Type B pancreatic cell (in vitro differentiated cells): ENCODE measurements at regions not wholly inside any gene's neighbourhood (a gene's known extent, or its start where the extent isn't known, plus 50 kb on each side); places are given as distances from the start of the nearest gene placed in this dataset.

Experiments
- DNase-seq: peaks from one replicate; pipeline ENCODE4 v3.0.0; 2021; ENCODE audit warnings: mixed read lengths; ENCODE audit not compliant: unreplicated experiment; ENCODE audit errors: extremely low spot score
- H3K27ac Mint-ChIP-seq: 2 replicates; pipeline ENCODE4 v1.8.0; 2021; ENCODE audit warnings: mild to moderate bottlenecking, mixed read lengths
- H3K27me3 Mint-ChIP-seq: 2 replicates; pipeline ENCODE4 v1.8.0; 2021; ENCODE audit warnings: mixed read lengths
- H3K36me3 Mint-ChIP-seq: 2 replicates; pipeline ENCODE4 v1.8.0; 2021; ENCODE audit warnings: mixed read lengths
- H3K4me1 Mint-ChIP-seq: one replicate; pipeline ENCODE4 v1.8.0; 2021; ENCODE audit warnings: mixed read lengths; ENCODE audit not compliant: unreplicated experiment
- H3K4me3 Mint-ChIP-seq: 2 replicates; pipeline ENCODE4 v1.8.0; 2021; ENCODE audit warnings: mild to moderate bottlenecking, mixed read lengths
- H3K9me3 Mint-ChIP-seq: 2 replicates; pipeline ENCODE4 v1.8.0; 2021; ENCODE audit warnings: mixed read lengths
- TF ChIP-seq, protein P1 (sequence below): fragments of 200-600 bp; sonication (generic); conservative IDR thresholded peaks from 2 replicates; pipeline ENCODE4 v1.5.0; 2021; ENCODE audit warnings: antibody characterized with exemption, mild to moderate bottlenecking

- DNase-seq: no peak
- Mint-ChIP-seq H3K27ac (no peak overlapping the region), H3K27me3 (no peaks in the 10 kb centered on the region), H3K36me3 (no peaks in the 10 kb centered on the region), H3K4me3 (no peak overlapping the region), H3K4me1 (peaks cover 26% of the 10 kb centered on the region), H3K9me3 (no peaks in the 10 kb centered on the region)
- TF ChIP-seq, protein P1, sequence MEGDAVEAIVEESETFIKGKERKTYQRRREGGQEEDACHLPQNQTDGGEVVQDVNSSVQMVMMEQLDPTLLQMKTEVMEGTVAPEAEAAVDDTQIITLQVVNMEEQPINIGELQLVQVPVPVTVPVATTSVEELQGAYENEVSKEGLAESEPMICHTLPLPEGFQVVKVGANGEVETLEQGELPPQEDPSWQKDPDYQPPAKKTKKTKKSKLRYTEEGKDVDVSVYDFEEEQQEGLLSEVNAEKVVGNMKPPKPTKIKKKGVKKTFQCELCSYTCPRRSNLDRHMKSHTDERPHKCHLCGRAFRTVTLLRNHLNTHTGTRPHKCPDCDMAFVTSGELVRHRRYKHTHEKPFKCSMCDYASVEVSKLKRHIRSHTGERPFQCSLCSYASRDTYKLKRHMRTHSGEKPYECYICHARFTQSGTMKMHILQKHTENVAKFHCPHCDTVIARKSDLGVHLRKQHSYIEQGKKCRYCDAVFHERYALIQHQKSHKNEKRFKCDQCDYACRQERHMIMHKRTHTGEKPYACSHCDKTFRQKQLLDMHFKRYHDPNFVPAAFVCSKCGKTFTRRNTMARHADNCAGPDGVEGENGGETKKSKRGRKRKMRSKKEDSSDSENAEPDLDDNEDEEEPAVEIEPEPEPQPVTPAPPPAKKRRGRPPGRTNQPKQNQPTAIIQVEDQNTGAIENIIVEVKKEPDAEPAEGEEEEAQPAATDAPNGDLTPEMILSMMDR: no peak
Observed at GRCh38 chr14:58713677-58714076, 75.9 kb downstream of the DACT1 start.

- H3K9me3 Mint-ChIP-seq: no peaks in the 10 kb centered on the region
- H3K4me1 Mint-ChIP-seq: peaks cover 23% of the 10 kb centered on the region
- no peaks in the 10 kb centered on the region for H3K36me3 Mint-ChIP-seq
- DNase-seq: no peak
- no peak overlapping the region for H3K4me3 Mint-ChIP-seq
- no peaks in the 10 kb centered on the region for H3K27me3 Mint-ChIP-seq
- no peak overlapping the region for H3K27ac Mint-ChIP-seq
- TF ChIP-seq, protein P1: no peak
Observed at GRCh38 chr14:58716706-58717105, 78.9 kb downstream of the DACT1 start.

GRCh38 chr14:58717211-58717610 is 79.4 kb downstream of the DACT1 start:
- no peak overlapping the region for H3K4me3 Mint-ChIP-seq
- TF ChIP-seq, protein P1: no peak

GRCh38 chr14:58717813-58718212 is 80.1 kb downstream of the DACT1 start:
- Mint-ChIP-seq H3K4me3 (no peak overlapping the region), H3K4me1 (peaks cover 23% of the 10 kb centered on the region), H3K27ac (no peak overlapping the region), H3K9me3 (no peaks in the 10 kb centered on the region), H3K36me3 (no peaks in the 10 kb centered on the region), H3K27me3 (no peaks in the 10 kb centered on the region)
- no peak for DNase-seq
- TF ChIP-seq, protein P1: no peak

More at GRCh38 chr14:58717211-58717610, 79.4 kb downstream of the DACT1 start:
- Mint-ChIP-seq H3K27ac (no peak overlapping the region), H3K4me1 (peaks cover 23% of the 10 kb centered on the region), H3K36me3 (no peaks in the 10 kb centered on the region), H3K9me3 (no peaks in the 10 kb centered on the region), H3K27me3 (no peaks in the 10 kb centered on the region)
- DNase-seq: no peak

GRCh38 chr14:58718226-58719205 is 80.8 kb downstream of the DACT1 start:
- Mint-ChIP-seq H3K9me3 (no peaks in the 10 kb centered on the region), H3K4me3 (no peak overlapping the region), H3K4me1 (peaks cover 23% of the 10 kb centered on the region), H3K27ac (no peak overlapping the region), H3K36me3 (no peaks in the 10 kb centered on the region), H3K27me3 (no peaks in the 10 kb centered on the region)
- no peak for DNase-seq
- TF ChIP-seq, protein P1: no peak
